BJ (cell line): ENCODE measurements at regions not wholly inside any gene's neighbourhood (a gene's known extent, or its start where the extent isn't known, plus 50 kb on each side); places are given as distances from the start of the nearest gene placed in this dataset.

Experiments
- CTCF ChIA-PET: fragments of 350-600 bp; formaldehyde crosslinking; extraction: SDS; loops from one replicate; lab custom pipeline; 2021; ENCODE audit warnings: antibody characterized with exemption, inconsistent platforms; lab: Yijun Ruan, JAX
- POLR2A ChIA-PET: fragments of 300-600 bp; sonication (Branson Sonifier 250); formaldehyde crosslinking; extraction: SDS; loops from one replicate; lab custom pipeline; 2021; ENCODE audit warnings: antibody characterized with exemption; lab: Charles Lee
- DNase-seq: peaks from one replicate; pipeline ENCODE4 v3.0.0-alpha.2; 2011; ENCODE audit warnings: low read depth
- H3K27me3 ChIP-seq: 2 replicates; pipeline ENCODE4 v1.6.0; 2011; ENCODE audit warnings: low read length; ENCODE audit not compliant: control insufficient read depth, insufficient read depth
- H3K36me3 ChIP-seq: 2 replicates; pipeline ENCODE4 v1.5.1; 2011; ENCODE audit warnings: low read length; ENCODE audit not compliant: control insufficient read depth, insufficient read depth
- H3K4me3 ChIP-seq: 2 replicates; pipeline ENCODE4 v1.5.1; 2011; ENCODE audit warnings: low read depth, mild to moderate bottlenecking, control low read depth, low read length
- CTCF ChIP-seq: IDR thresholded peaks from 2 replicates; pipeline ENCODE4 v1.5.1; 2011; ENCODE audit warnings: low read depth, mild to moderate bottlenecking, control low read depth, inconsistent platforms, low read length, moderate library complexity; ENCODE audit not compliant: insufficient read depth

DNA sequence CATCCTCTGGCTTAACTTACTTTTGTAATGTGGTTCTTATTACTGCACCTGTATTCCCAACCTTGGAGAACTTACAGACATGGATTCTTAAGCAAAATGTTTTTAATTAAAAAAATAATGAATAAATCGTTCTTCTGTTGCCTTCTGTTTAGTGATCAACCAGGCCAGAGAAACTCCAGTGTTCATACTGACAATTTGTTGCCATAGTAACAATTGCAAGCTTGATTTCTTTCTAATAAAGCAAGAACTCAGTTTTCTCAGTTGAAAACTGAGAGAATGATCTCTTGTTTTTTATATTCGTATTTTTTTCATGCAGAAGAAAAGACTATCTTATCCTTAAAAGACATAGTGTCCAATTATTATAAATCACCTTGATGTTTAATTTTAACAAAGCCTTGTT lies 106.5 kb upstream of the LMNTD1 start:
- Histone ChIP-seq H3K4me3 (no peak overlapping the region), H3K27me3 (no peaks in the 10 kb centered on the region), H3K36me3 (no peaks in the 10 kb centered on the region)
- ChIA-PET POLR2A (no interaction called here), CTCF (no interaction called here)
- no peak for DNase-seq
- no peak for TF ChIP-seq CTCF

GRCh38 chr12:25670076-25671055 lies 117.3 kb upstream of the LMNTD1 start:
- Histone ChIP-seq H3K36me3 (no peaks in the 10 kb centered on the region), H3K4me3 (no peak overlapping the region), H3K27me3 (no peaks in the 10 kb centered on the region)
- no peak for DNase-seq
- ChIA-PET CTCF (interaction anchor here (0.6 kb wide), 1 partner anchor 44 kb away, joined by 3 read pairs; no protein-coding TSS in a partner anchor), POLR2A (no interaction called here)
- TF ChIP-seq CTCF, result no peak

- no peak for TF ChIP-seq CTCF
- no peaks in the 10 kb centered on the region for H3K27me3 ChIP-seq
- no peak for DNase-seq
- H3K36me3 ChIP-seq, result no peaks in the 10 kb centered on the region
- POLR2A ChIA-PET, result no interaction called here
- no peak overlapping the region for H3K4me3 ChIP-seq
- CTCF ChIA-PET, result interaction anchor here (0.8 kb wide), 1 partner anchor 96 kb away, joined by 3 read pairs; no protein-coding TSS in a partner anchor
These were observed 122.7 kb upstream of the LMNTD1 start for GRCh38 chr12:25675808-25676207.

DNA sequence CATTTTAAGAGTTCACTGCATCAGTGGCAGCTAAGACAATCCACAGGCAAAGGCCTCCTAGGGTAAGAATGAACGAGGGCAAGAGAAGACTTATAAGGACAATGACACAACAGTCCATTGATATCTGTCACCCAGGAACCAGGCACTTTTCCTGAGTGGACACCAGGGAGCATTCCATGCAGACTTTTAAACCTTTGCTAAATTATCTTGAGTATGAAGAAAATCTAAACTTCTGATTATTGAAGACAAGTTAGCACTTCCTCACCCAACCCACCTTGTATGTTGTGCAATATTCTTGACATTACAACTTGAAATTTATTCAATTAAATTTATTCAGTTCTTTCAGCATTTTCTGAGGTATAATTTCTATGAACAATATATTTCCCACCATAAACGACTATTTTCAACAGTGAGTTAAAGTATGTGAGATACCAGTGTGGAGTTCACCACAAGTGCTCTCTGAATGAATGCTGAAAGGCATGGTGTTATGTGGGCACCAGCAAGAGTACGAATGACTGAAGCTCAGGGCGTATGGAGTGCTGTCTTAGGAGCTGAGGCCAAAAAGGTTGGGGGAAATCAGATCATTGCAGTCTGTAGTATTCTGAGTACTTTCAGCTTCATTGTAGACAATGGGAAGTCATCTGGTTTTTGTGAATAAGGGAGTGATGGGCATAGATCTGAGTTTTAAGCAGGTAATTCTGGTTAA lies 124.3 kb upstream of the LMNTD1 start:
- Histone ChIP-seq H3K4me3 (no peak overlapping the region), H3K36me3 (no peaks in the 10 kb centered on the region), H3K27me3 (no peaks in the 10 kb centered on the region)
- CTCF ChIA-PET, result interaction anchor here (0.6 to 3.0 kb wide), 5 partner anchors 351 to 975 kb away, joined by 3 to 12 read pairs (median 4); no protein-coding TSS in a partner anchor
- no peak for DNase-seq
- TF ChIP-seq CTCF, result peak; percentile 34; the same call in 1 of the 2 replicates
- POLR2A ChIA-PET, result no interaction called here

DNA sequence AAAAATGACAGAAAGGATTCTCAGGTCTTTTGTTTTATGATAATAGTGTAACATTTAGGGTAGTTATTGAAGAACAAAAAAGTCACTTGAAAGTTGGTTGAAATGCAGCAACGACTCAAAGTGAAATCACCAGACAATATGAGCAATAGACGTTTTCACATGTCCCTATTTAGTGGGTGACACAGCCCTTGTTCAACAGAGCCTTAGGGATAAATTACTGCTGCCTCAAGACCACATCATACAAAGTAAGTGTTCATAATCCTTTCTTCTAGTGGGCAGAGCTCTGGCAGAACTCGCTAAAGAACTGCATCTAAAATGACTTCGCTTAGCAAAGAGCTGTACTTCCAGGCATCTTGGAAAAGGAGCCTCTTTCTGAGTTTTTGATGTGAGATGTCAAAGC lies 128.5 kb upstream of the LMNTD1 start:
- no peak for DNase-seq
- no peaks in the 10 kb centered on the region for H3K36me3 ChIP-seq
- POLR2A ChIA-PET, result no interaction called here
- TF ChIP-seq CTCF, result no peak
- no peaks in the 10 kb centered on the region for H3K27me3 ChIP-seq
- no peak overlapping the region for H3K4me3 ChIP-seq
- CTCF ChIA-PET, result interaction anchor here (1.1 to 1.5 kb wide), 2 partner anchors 11 to 14 kb away, joined by 3 read pairs; no protein-coding TSS in a partner anchor
